SK-N-SH treated with all-trans-retinoic acid at 6 μM for 48 hours (cell line): ENCODE measurements at regions not wholly inside any gene's neighbourhood (a gene's known extent, or its start where the extent isn't known, plus 50 kb on each side); places are given as distances from the start of the nearest gene placed in this dataset.

ENCODE experiments used
- ATAC-seq: fragments of 200-7000 bp; cut with Tn5 transposase; 3 replicates; pipeline ENCODE4 v1.9.1; 2020; ENCODE audit warnings: mild to moderate bottlenecking, moderate library complexity
- BACH2 ChIP-seq: fragments of 250-450 bp; sonication (Bioruptor Pico); IDR thresholded peaks from 2 replicates; pipeline ENCODE4 v1.9.0; 2021; ENCODE audit warnings: mild to moderate bottlenecking, borderline replicate concordance
- CSDC2 ChIP-seq: fragments of 250-450 bp; sonication (Bioruptor Pico); IDR thresholded peaks from 2 replicates; pipeline ENCODE4 v1.5.0; 2020; ENCODE audit warnings: mild to moderate bottlenecking, moderate library complexity
- ESRRG ChIP-seq: fragments of 250-450 bp; sonication (Bioruptor Pico); IDR thresholded peaks from 2 replicates; pipeline ENCODE4 v1.6.1; 2021; ENCODE audit warnings: mild to moderate bottlenecking
- GLIS3 ChIP-seq: fragments of 250-450 bp; sonication (Bioruptor Pico); IDR thresholded peaks from 2 replicates; pipeline ENCODE4 v1.5.0; 2020; ENCODE audit warnings: mild to moderate bottlenecking, moderate library complexity
- ISL1 ChIP-seq: fragments of 250-450 bp; sonication (Bioruptor Pico); IDR thresholded peaks from 2 replicates; pipeline ENCODE4 v2.1.2; 2022; ENCODE audit warnings: mild to moderate bottlenecking, moderate library complexity
- OSR1 ChIP-seq: fragments of 250-450 bp; sonication (Bioruptor Pico); IDR thresholded peaks from 2 replicates; pipeline ENCODE4 v1.8.0; 2022; ENCODE audit warnings: moderate library complexity, mild to moderate bottlenecking, inconsistent platforms
- PPARA ChIP-seq: fragments of 250-450 bp; sonication (Bioruptor Pico); IDR thresholded peaks from 2 replicates; pipeline ENCODE4 v1.5.0; 2020; ENCODE audit warnings: mild to moderate bottlenecking, borderline replicate concordance
- RARB ChIP-seq: fragments of 250-450 bp; sonication (Bioruptor Pico); IDR thresholded peaks from 2 replicates; pipeline ENCODE4 v1.8.0; 2021; ENCODE audit warnings: mild to moderate bottlenecking, moderate library complexity
- SNAI2 ChIP-seq: fragments of 250-450 bp; sonication (Bioruptor Pico); IDR thresholded peaks from 2 replicates; pipeline ENCODE4 v1.5.0; 2020; ENCODE audit warnings: mild to moderate bottlenecking, moderate library complexity
- TCF4 ChIP-seq: fragments of 250-450 bp; sonication (Bioruptor Pico); IDR thresholded peaks from 2 replicates; pipeline ENCODE4 v1.8.0; 2021; ENCODE audit warnings: mild to moderate bottlenecking, moderate library complexity, borderline replicate concordance
- TOX ChIP-seq: fragments of 250-450 bp; sonication (Bioruptor Pico); IDR thresholded peaks from 2 replicates; pipeline ENCODE4 v1.8.0; 2021; ENCODE audit warnings: mild to moderate bottlenecking, moderate library complexity, borderline replicate concordance
- ZC3H10 ChIP-seq: fragments of 250-450 bp; sonication (Bioruptor Pico); IDR thresholded peaks from 2 replicates; pipeline ENCODE4 v1.5.1; 2021; ENCODE audit warnings: mild to moderate bottlenecking, moderate library complexity
- ZFP3 ChIP-seq: fragments of 250-450 bp; sonication (Bioruptor Pico); IDR thresholded peaks from 2 replicates; pipeline ENCODE4 v1.5.0; 2020; ENCODE audit warnings: mild to moderate bottlenecking, moderate library complexity
- ZFP30 ChIP-seq: fragments of 450-650 bp; formaldehyde crosslinking; IDR thresholded peaks from 2 replicates; pipeline ENCODE4 v1.5.0; 2022; ENCODE audit warnings: mild to moderate bottlenecking, moderate library complexity
- ZNF565 ChIP-seq: fragments of 450-650 bp; formaldehyde crosslinking; conservative IDR thresholded peaks from 2 replicates; pipeline ENCODE4 v1.5.0; 2020; ENCODE audit warnings: low read depth, mild to moderate bottlenecking, moderate library complexity
- ZNF70 ChIP-seq: fragments of 450-650 bp; formaldehyde crosslinking; IDR thresholded peaks from 2 replicates; pipeline ENCODE4 v1.5.0; 2020; ENCODE audit warnings: mild to moderate bottlenecking, moderate library complexity
- ZNF8 ChIP-seq: fragments of 450-650 bp; formaldehyde crosslinking; IDR thresholded peaks from 2 replicates; pipeline ENCODE4 v1.5.0; 2020; ENCODE audit warnings: mild to moderate bottlenecking, moderate library complexity
- TF ChIP-seq, protein P1 (sequence below): fragments of 250-450 bp; sonication (Bioruptor Pico); IDR thresholded peaks from 2 replicates; pipeline ENCODE4 v1.5.1; 2020; ENCODE audit warnings: low read depth, mild to moderate bottlenecking, moderate library complexity
- TF ChIP-seq, protein P2 (sequence below): fragments of 250-450 bp; sonication (Bioruptor Pico); IDR thresholded peaks from 2 replicates; pipeline ENCODE4 v1.8.0; 2020; ENCODE audit warnings: mild to moderate bottlenecking, moderate library complexity, borderline replicate concordance
- TF ChIP-seq, protein P3 (sequence below): fragments of 250-450 bp; sonication (Bioruptor Pico); IDR thresholded peaks from 2 replicates; pipeline ENCODE4 v1.5.1; 2021; ENCODE audit warnings: mild to moderate bottlenecking, moderate library complexity

DNA sequence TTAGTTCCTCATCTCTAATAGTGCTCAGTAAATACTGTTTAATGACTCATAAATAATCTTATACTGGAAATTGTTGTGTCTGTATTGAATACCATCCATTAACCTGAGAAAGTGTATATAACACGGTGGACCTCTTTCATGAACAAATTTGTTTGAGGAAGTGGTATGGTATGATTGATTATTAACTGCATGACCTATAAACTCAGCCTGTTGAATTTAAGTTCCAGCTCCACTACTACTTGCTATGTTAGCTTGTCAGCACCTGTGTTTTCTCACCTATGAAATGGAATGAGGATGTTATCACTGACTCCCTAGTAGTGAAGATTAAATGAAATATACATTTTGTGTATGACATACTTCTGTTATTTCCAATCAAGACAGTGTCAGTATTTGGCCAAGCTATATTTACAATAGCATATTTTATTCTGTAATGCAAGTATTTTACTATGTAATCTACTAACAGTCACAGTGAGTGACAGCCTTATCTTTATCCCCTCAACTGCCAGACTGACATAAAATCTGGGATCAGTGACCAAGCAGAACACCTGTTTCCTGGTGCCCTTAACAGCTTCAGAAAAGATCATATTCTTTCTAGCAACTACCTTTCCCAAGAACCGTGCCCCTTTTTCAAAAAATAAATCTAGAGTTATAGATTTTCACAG lies 77.3 kb upstream of the ITGA1 start (continued):
- TF ChIP-seq ZNF8 (CRISPR knock-in tag) = no peak

DNA sequence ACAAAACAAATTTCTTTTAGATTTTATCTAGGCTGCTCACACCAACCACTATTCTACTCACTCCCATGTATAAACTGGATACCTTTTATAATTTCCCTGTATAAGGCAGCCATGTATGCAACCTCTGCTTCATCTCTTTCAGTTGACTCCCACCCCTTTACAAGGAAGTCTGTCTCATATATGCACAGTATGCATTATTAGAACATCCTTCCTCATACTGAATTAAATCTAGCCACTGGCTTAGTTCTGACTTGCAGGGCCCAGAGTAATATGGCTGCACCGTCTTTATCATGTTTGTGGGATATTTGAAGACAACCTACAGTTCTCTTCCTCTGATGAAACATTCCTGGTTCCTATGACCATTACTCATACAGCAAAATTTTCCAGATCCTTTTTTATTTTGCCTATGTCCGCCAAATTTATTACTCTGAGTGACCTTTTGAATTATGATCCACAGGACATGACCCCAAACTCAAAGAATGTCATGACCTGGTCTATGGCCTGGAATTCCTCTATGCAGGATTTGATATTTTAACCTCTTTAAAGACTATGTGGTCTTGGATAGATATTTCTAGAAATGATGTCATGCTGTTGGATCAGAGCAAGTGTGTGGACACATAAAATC lies 76.6 kb upstream of the ITGA1 start:
- ATAC-seq = no peak
- TF ChIP-seq ISL1 (CRISPR knock-in tag) (peak; percentile 63), ESRRG (0 out of 2 replicates have a peak, but pooled peaks have one; percentile 27), ZFP3 (CRISPR knock-in tag) (0 out of 2 replicates have a peak, but pooled peaks have one; percentile 36), SNAI2 (CRISPR knock-in tag) (peak; percentile 63; the same call in 1 of the 2 replicates), GLIS3 (CRISPR knock-in tag) (no peak)
- TF ChIP-seq, protein P1, sequence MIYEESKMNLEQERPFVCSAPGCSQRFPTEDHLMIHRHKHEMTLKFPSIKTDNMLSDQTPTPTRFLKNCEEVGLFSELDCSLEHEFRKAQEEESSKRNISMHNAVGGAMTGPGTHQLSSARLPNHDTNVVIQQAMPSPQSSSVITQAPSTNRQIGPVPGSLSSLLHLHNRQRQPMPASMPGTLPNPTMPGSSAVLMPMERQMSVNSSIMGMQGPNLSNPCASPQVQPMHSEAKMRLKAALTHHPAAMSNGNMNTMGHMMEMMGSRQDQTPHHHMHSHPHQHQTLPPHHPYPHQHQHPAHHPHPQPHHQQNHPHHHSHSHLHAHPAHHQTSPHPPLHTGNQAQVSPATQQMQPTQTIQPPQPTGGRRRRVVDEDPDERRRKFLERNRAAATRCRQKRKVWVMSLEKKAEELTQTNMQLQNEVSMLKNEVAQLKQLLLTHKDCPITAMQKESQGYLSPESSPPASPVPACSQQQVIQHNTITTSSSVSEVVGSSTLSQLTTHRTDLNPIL = peak; percentile 46; the same call in 1 of the 2 replicates
- TF ChIP-seq, protein P2, sequence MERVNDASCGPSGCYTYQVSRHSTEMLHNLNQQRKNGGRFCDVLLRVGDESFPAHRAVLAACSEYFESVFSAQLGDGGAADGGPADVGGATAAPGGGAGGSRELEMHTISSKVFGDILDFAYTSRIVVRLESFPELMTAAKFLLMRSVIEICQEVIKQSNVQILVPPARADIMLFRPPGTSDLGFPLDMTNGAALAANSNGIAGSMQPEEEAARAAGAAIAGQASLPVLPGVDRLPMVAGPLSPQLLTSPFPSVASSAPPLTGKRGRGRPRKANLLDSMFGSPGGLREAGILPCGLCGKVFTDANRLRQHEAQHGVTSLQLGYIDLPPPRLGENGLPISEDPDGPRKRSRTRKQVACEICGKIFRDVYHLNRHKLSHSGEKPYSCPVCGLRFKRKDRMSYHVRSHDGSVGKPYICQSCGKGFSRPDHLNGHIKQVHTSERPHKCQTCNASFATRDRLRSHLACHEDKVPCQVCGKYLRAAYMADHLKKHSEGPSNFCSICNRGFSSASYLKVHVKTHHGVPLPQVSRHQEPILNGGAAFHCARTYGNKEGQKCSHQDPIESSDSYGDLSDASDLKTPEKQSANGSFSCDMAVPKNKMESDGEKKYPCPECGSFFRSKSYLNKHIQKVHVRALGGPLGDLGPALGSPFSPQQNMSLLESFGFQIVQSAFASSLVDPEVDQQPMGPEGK (CRISPR knock-in tag) = no peak

DNA sequence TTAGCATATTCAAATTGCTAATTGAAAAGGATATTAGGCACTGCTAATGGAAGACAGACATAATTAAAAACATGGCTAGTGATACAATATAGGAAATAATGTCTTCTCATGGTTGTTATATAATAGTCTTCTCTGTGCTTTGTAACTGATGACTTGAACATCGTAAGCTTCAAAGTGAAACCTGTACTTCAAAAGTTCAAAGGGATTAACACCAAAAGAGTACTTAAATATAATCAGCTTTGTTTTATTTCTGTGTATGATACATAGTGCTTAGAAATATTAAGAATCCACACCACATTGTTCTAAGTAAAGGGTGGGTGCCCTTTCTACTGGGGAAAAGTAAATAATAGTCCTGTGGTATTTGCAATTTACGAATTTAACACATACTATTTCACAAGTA lies 75.4 kb upstream of the ITGA1 start:
- no peak for TF ChIP-seq GLIS3 (CRISPR knock-in tag)
- TF ChIP-seq CSDC2 (CRISPR knock-in tag) = no peak
- TF ChIP-seq ZNF565 (CRISPR knock-in tag) = no peak
- no peak for TF ChIP-seq ZFP3 (CRISPR knock-in tag)
- no peak for TF ChIP-seq TCF4 (CRISPR knock-in tag)
- TF ChIP-seq ZNF70 = no peak
- no peak for TF ChIP-seq ESRRG
- no peak for TF ChIP-seq ISL1 (CRISPR knock-in tag)
- TF ChIP-seq RARB (CRISPR knock-in tag) = no peak
- ATAC-seq = no peak

DNA sequence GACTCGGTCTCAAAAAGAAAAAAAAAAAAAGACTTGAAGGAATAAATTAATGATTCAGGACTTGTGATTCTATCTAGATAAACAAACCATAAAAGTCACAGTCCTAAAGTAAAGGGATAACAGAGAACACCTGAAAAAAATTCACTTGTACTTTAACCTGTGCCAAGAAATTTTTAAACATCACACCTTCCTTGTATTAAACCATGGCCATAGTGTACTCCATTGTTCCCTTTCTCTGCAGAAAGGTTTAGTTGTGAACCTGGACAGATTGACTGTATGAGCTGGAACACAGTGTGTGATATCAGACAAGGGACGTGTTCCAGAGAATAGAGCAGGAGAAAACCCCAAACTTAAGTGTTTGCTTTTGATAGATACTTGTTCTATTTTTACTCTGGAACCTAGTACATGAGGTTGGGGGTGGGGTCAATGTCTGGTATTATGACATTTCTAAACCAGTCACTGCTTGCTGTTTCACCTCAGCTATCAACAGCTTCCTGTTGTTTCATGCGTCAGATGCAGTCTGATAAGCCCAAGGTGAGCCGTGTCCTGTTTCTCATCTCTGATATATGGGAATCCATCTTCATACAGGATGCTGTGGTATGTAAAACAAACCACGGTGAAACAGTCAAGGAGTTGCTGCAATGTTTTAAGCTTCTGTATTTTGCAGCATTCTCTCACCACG lies 62.5 kb upstream of the ITGA1 start:
- ATAC-seq = peak; percentile 14; the same call in 2 of the 3 replicates
- TF ChIP-seq ESRRG (no peak), TOX (CRISPR knock-in tag) (peak; percentile 78; the same call in 1 of the 2 replicates), ZFP3 (CRISPR knock-in tag) (no peak)

DNA sequence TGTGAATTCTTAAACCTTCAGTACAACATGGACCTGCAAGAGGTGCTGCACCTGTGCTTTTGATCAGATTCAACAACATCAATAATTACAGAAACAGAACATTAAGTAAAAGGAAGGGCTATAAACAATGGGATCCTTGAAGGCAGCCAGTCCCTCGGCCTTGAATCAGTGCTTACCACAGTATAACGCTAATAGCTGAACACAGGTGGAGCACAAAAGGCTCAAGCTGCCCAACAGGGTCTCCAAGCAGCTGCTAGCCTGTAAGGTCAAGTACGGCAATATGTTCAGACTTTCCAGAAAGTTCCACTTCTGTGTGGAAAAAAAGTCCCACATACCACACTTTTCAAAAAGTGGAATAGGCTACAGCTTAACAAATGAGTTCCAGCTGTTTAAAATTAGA lies 61.9 kb upstream of the ITGA1 start:
- no peak for TF ChIP-seq RARB (CRISPR knock-in tag)
- no peak for TF ChIP-seq ZNF565 (CRISPR knock-in tag)
- no peak for TF ChIP-seq SNAI2 (CRISPR knock-in tag)
- no peak for TF ChIP-seq ZC3H10 (CRISPR knock-in tag)
- no peak for TF ChIP-seq ISL1 (CRISPR knock-in tag)
- TF ChIP-seq GLIS3 (CRISPR knock-in tag) = no peak
- TF ChIP-seq ZNF8 (CRISPR knock-in tag) = no peak
- TF ChIP-seq, protein P2 (CRISPR knock-in tag) = no peak
- no peak for TF ChIP-seq ZFP3 (CRISPR knock-in tag)
- no peak for TF ChIP-seq ZFP30 (CRISPR knock-in tag)
- no peak for TF ChIP-seq ZNF70
- TF ChIP-seq TCF4 (CRISPR knock-in tag) = no peak
- no peak for TF ChIP-seq ESRRG
- TF ChIP-seq, protein P3, sequence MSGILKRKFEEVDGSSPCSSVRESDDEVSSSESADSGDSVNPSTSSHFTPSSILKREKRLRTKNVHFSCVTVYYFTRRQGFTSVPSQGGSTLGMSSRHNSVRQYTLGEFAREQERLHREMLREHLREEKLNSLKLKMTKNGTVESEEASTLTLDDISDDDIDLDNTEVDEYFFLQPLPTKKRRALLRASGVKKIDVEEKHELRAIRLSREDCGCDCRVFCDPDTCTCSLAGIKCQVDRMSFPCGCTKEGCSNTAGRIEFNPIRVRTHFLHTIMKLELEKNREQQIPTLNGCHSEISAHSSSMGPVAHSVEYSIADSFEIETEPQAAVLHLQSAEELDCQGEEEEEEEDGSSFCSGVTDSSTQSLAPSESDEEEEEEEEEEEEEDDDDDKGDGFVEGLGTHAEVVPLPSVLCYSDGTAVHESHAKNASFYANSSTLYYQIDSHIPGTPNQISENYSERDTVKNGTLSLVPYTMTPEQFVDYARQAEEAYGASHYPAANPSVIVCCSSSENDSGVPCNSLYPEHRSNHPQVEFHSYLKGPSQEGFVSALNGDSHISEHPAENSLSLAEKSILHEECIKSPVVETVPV = no peak
- no peak for TF ChIP-seq PPARA (CRISPR knock-in tag)
- TF ChIP-seq CSDC2 (CRISPR knock-in tag) = no peak
- no peak for TF ChIP-seq BACH2
- TF ChIP-seq OSR1 = no peak
- TF ChIP-seq, all 23 proteins: peak for 0
- ATAC-seq = no peak
